ENCODE measurements at regions not wholly inside any gene's neighbourhood (a gene's known extent, or its start where the extent isn't known, plus 50 kb on each side); places are given as distances from the start of the nearest gene placed in this dataset.

DNA sequence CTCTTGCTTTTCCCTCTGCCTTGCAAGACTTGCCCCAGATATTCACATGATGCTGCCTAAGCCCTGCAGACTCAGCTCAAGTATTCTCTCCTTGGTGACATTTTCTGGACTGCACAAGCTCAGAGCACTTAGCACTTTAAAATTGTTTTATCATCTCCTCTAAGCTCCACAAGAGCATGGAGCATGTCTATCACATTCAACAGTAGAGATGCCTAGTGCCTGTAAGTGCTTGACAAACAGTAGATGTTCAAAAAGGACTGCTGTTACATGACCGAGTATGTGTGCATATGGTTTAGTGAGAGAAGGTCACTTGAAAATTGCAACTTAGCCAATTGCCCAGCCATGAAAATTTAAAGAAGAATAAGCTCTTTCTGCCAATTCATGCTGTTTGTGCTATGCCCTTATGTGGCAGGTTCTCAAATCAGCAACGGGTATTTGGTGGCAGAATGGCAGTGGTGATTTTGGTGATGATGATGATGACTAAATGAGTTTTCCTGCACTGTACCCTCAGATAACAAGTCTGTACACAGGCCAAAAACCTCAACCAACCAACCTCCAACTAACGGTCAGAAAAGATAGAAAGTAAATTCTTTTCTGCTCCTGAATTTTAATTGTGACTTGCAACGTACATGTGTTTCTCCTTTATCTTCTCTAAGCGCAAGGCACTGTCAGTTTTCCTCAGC, 647.2 kb upstream of the UBE2E2 start:
- Histone ChIP-seq H3K27ac (ENCODE audit: low read depth in 1 of 2, low read length in 2 of 2) (no peak overlapping the region), H3K36me3 (ENCODE audit: insufficient read depth, low read length) (no peaks in the 10 kb centered on the region), H3K27me3 (ENCODE audit: control insufficient read depth in 1 of 2, insufficient read depth in 2 of 2, low read length in 2 of 2) (no peaks in the 10 kb centered on the region), H3K9me3 (ENCODE audit: control insufficient read depth in 1 of 2, insufficient read depth in 1 of 2, low read length in 2 of 2) (peaks cover 0 to 3% of the 10 kb centered on the region in 2 experiments), H3K4me1 (ENCODE audit: insufficient read depth, low read length) (no peaks in the 10 kb centered on the region), H3K4me3 (ENCODE audit: low read length) (no peak overlapping the region)
- H3K4me3 Mint-ChIP-seq: no peak overlapping the region
- POLR2A ChIA-PET: no interaction called here
- H3K9me3 Mint-ChIP-seq: peaks cover 2% of the 10 kb centered on the region
- no peaks in the 10 kb centered on the region for H3K36me3 Mint-ChIP-seq (ENCODE audit: low read depth)
- ATAC-seq (ENCODE audit: poor library complexity) (no peak), DNase-seq (no peak)
- intact Hi-C loops (cut with DNase I, micrococcal nuclease): no loop called here
- H3K27me3 Mint-ChIP-seq: no peaks in the 10 kb centered on the region
- H3K4me1 Mint-ChIP-seq (ENCODE audit: low read depth): no peaks in the 10 kb centered on the region
- no peak overlapping the region for H3K27ac Mint-ChIP-seq
- TF ChIP-seq, protein P1, sequence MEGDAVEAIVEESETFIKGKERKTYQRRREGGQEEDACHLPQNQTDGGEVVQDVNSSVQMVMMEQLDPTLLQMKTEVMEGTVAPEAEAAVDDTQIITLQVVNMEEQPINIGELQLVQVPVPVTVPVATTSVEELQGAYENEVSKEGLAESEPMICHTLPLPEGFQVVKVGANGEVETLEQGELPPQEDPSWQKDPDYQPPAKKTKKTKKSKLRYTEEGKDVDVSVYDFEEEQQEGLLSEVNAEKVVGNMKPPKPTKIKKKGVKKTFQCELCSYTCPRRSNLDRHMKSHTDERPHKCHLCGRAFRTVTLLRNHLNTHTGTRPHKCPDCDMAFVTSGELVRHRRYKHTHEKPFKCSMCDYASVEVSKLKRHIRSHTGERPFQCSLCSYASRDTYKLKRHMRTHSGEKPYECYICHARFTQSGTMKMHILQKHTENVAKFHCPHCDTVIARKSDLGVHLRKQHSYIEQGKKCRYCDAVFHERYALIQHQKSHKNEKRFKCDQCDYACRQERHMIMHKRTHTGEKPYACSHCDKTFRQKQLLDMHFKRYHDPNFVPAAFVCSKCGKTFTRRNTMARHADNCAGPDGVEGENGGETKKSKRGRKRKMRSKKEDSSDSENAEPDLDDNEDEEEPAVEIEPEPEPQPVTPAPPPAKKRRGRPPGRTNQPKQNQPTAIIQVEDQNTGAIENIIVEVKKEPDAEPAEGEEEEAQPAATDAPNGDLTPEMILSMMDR (IDR thresholded peaks at IDR 0.05): no peak
- CTCF ChIA-PET: interaction anchor here (0.7 kb wide), 1 partner anchor 25 kb away, joined by 3 read pairs; no protein-coding TSS in a partner anchor

DNA sequence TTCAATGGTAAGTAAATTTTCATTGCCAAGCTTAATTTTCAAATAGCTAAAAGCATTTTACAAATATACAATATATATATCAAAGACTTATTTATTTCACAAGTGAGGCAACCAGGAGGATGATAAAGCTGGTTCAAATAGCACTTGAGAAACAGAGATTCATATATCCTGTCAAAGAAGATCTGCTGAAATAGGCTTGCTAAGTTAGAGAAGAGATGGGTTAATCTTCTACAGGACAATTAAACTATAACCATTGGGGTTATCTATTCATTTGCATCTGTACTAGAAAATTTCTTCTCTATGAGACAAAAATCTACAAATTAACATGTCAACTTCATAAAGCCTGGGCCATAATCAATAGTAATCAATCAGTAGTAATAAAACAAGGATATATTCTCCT, 637.7 kb upstream of the UBE2E2 start:
- H3K4me3 Mint-ChIP-seq: no peak overlapping the region
- ChIA-PET POLR2A (no interaction called here), CTCF (no interaction called here)
- Histone ChIP-seq H3K36me3 (ENCODE audit: insufficient read depth, low read length) (no peaks in the 10 kb centered on the region), H3K4me3 (ENCODE audit: low read length) (no peak overlapping the region), H3K4me1 (ENCODE audit: insufficient read depth, low read length) (no peaks in the 10 kb centered on the region), H3K9me3 (ENCODE audit: control insufficient read depth in 1 of 2, insufficient read depth in 1 of 2, low read length in 2 of 2) (peaks cover 0 to 7% of the 10 kb centered on the region in 2 experiments), H3K27me3 (ENCODE audit: control insufficient read depth in 1 of 2, insufficient read depth in 2 of 2, low read length in 2 of 2) (no peaks in the 10 kb centered on the region), H3K27ac (ENCODE audit: low read depth in 1 of 2, low read length in 2 of 2) (no peak overlapping the region)
- intact Hi-C loops (cut with DNase I, micrococcal nuclease): no loop called here
- DNase-seq: no peak
- H3K4me1 Mint-ChIP-seq (ENCODE audit: low read depth): no peaks in the 10 kb centered on the region
- H3K27ac Mint-ChIP-seq: no peak overlapping the region
- no peaks in the 10 kb centered on the region for H3K27me3 Mint-ChIP-seq
- no peaks in the 10 kb centered on the region for H3K36me3 Mint-ChIP-seq (ENCODE audit: low read depth)
- TF ChIP-seq, protein P1 (IDR thresholded peaks at IDR 0.05): no peak
- ATAC-seq (ENCODE audit: poor library complexity): no peak
- H3K9me3 Mint-ChIP-seq: no peaks in the 10 kb centered on the region

DNA sequence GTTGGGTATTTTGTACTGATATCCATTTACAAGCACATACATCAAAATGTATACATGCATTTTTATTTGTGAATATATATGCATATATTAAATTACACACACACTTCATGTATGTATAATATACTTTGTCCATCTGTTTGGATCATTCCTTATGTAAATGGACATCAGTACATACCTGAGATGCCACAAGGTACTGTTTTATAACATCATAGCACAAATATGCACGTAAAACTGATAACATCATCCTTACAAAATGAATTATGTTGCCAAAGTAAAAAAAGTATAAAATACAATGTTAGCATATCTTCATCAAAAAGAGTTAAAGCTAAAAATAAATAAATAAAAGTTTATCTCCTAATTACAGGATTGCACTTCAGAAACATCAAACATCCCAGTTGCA, 634.8 kb upstream of the UBE2E2 start:
- Mint-ChIP-seq H3K36me3 (ENCODE audit: low read depth) (no peaks in the 10 kb centered on the region), H3K9me3 (no peaks in the 10 kb centered on the region), H3K4me1 (ENCODE audit: low read depth) (no peaks in the 10 kb centered on the region), H3K27ac (no peak overlapping the region), H3K4me3 (no peak overlapping the region), H3K27me3 (no peaks in the 10 kb centered on the region)
- Histone ChIP-seq H3K27ac (ENCODE audit: low read depth in 1 of 2, low read length in 2 of 2) (no peak overlapping the region), H3K36me3 (ENCODE audit: insufficient read depth, low read length) (no peaks in the 10 kb centered on the region), H3K4me1 (ENCODE audit: insufficient read depth, low read length) (no peaks in the 10 kb centered on the region), H3K9me3 (ENCODE audit: control insufficient read depth in 1 of 2, insufficient read depth in 1 of 2, low read length in 2 of 2) (peaks cover 0 to 11% of the 10 kb centered on the region in 2 experiments), H3K4me3 (ENCODE audit: low read length) (no peak overlapping the region), H3K27me3 (ENCODE audit: control insufficient read depth in 1 of 2, insufficient read depth in 2 of 2, low read length in 2 of 2) (no peaks in the 10 kb centered on the region)
- intact Hi-C loops (cut with DNase I, micrococcal nuclease): no loop called here
- POLR2A ChIA-PET: no interaction called here
- TF ChIP-seq, protein P1 (IDR thresholded peaks at IDR 0.05): no peak
- DNase-seq (no peak), ATAC-seq (ENCODE audit: poor library complexity) (no peak)
- CTCF ChIA-PET: no interaction called here

Data from CD4-positive, alpha-beta T cell (primary cell).